WTC11 (cell line): ENCODE measurements at regions not wholly inside any gene's neighbourhood (a gene's known extent, or its start where the extent isn't known, plus 50 kb on each side); places are given as distances from the start of the nearest gene placed in this dataset.

ENCODE experiments used
- ATAC-seq: fragments of 200-7000 bp; cut with Tn5 transposase; 2 replicates; pipeline ENCODE4 v1.10.0; 2021; ENCODE audit warnings: mild to moderate bottlenecking, moderate library complexity
- CTCF ChIA-PET: fragments of 300-600 bp; sonication (Branson Sonifier 250); formaldehyde crosslinking; loops from one replicate; lab custom pipeline; 2021; ENCODE audit warnings: antibody characterized with exemption; lab: Charles Lee
- POLR2A ChIA-PET: fragments of 350-600 bp; sonication (Branson Sonifier 250); formaldehyde crosslinking; loops from one replicate; lab custom pipeline; 2021; ENCODE audit warnings: antibody characterized with exemption; lab: Charles Lee
- DNase-seq: peaks from one replicate; pipeline ENCODE4 v3.0.0; 2021; ENCODE audit warnings: low spot score
- H3K27ac Mint-ChIP-seq: 2 replicates; pipeline ENCODE4 v1.8.0; 2021; ENCODE audit warnings: mixed read lengths
- H3K27me3 Mint-ChIP-seq: 2 replicates; pipeline ENCODE4 v1.8.0; 2021; ENCODE audit warnings: low read depth, mild to moderate bottlenecking, moderate library complexity, mixed read lengths
- H3K36me3 Mint-ChIP-seq: 2 replicates; pipeline ENCODE4 v1.8.0; 2021; ENCODE audit warnings: mixed read lengths
- H3K4me1 Mint-ChIP-seq: 2 replicates; pipeline ENCODE4 v1.8.0; 2022; ENCODE audit warnings: mixed read lengths
- H3K4me3 Mint-ChIP-seq: 2 replicates; pipeline ENCODE4 v1.8.0; 2021; ENCODE audit warnings: mild to moderate bottlenecking, moderate library complexity, mixed read lengths
- H3K9me3 Mint-ChIP-seq: 2 replicates; pipeline ENCODE4 v1.8.0; 2021; ENCODE audit warnings: mixed read lengths
- AR ChIP-seq: fragments of 250-450 bp; sonication (Bioruptor Pico); IDR thresholded peaks from 2 replicates; pipeline ENCODE4 v1.9.0; 2021; ENCODE audit warnings: mild to moderate bottlenecking
- ATF1 ChIP-seq: sonication (generic); formaldehyde crosslinking; IDR thresholded peaks from 2 replicates; pipeline ENCODE4 v1.8.1; 2023; ENCODE audit warnings: mild to moderate bottlenecking, moderate library complexity, missing genetic modification reagents
- ERG ChIP-seq: fragments of 250-450 bp; sonication (Bioruptor Pico); IDR thresholded peaks from 2 replicates; pipeline ENCODE4 v1.8.0; 2021; ENCODE audit warnings: mild to moderate bottlenecking
- HMGA2 ChIP-seq: fragments of 250-450 bp; sonication (Bioruptor Pico); IDR thresholded peaks from 2 replicates; pipeline ENCODE4 v1.4.0; 2021; ENCODE audit warnings: mild to moderate bottlenecking, moderate library complexity
- PRDM15 ChIP-seq: sonication (generic); formaldehyde crosslinking; IDR thresholded peaks from 2 replicates; pipeline ENCODE4 v1.8.0; 2022; ENCODE audit warnings: missing genetic modification reagents
- PREB ChIP-seq: sonication (generic); formaldehyde crosslinking; IDR thresholded peaks from 2 replicates; pipeline ENCODE4 v1.8.1; 2022; ENCODE audit warnings: mild to moderate bottlenecking, missing genetic modification reagents, moderate library complexity, borderline replicate concordance
- RELA ChIP-seq: sonication (generic); formaldehyde crosslinking; IDR thresholded peaks from 2 replicates; pipeline ENCODE4 v1.8.1; 2022; ENCODE audit warnings: missing genetic modification reagents, mild to moderate bottlenecking, borderline replicate concordance
- SMAD4 ChIP-seq: sonication (generic); formaldehyde crosslinking; IDR thresholded peaks from 2 replicates; pipeline ENCODE4 v1.8.0; 2022; ENCODE audit warnings: mild to moderate bottlenecking, missing genetic modification reagents
- USF2 ChIP-seq: sonication (generic); formaldehyde crosslinking; IDR thresholded peaks from 2 replicates; pipeline ENCODE4 v1.8.1; 2023; ENCODE audit warnings: mild to moderate bottlenecking, missing genetic modification reagents, moderate library complexity
- ZBTB43 ChIP-seq: sonication (generic); formaldehyde crosslinking; IDR thresholded peaks from 2 replicates; pipeline ENCODE4 v1.8.1; 2023; ENCODE audit warnings: mild to moderate bottlenecking, missing genetic modification reagents

- CTCF ChIA-PET, result no interaction called here
- peaks cover 20% of the 10 kb centered on the region for H3K9me3 Mint-ChIP-seq
- no peak for ATAC-seq
Observed at GRCh38 chr19:31991984-31992655, 353.3 kb upstream of the ZNF507 start.

GRCh38 chr19:31992750-31993149, 352.7 kb upstream of the ZNF507 start:
- no peak for TF ChIP-seq ATF1
- TF ChIP-seq SMAD4 (CRISPR knock-in tag), result no peak
- TF ChIP-seq AR (CRISPR knock-in tag), result no peak
- TF ChIP-seq USF2 (CRISPR knock-in tag), result no peak
- TF ChIP-seq HMGA2, result no peak
- no peak for TF ChIP-seq PREB (CRISPR knock-in tag)
- TF ChIP-seq PRDM15 (CRISPR knock-in tag), result no peak
- TF ChIP-seq RELA, result no peak
- Mint-ChIP-seq H3K4me1 (peaks cover 7% of the 10 kb centered on the region), H3K27ac (no peak overlapping the region), H3K4me3 (no peak overlapping the region), H3K27me3 (peaks cover 4% of the 10 kb centered on the region; the same call in 1 of the 2 replicates), H3K36me3 (no peaks in the 10 kb centered on the region), H3K9me3 (peaks cover 19% of the 10 kb centered on the region)
- CTCF ChIA-PET, result no interaction called here
- ATAC-seq (no peak), DNase-seq (no peak)
- POLR2A ChIA-PET, result no interaction called here

More at GRCh38 chr19:31991984-31992655, 353.3 kb upstream of the ZNF507 start:
- POLR2A ChIA-PET, result no interaction called here
- H3K27ac Mint-ChIP-seq, result no peak overlapping the region
- peaks cover 7% of the 10 kb centered on the region for H3K4me1 Mint-ChIP-seq
- TF ChIP-seq ERG (CRISPR knock-in tag) (no peak), ZBTB43 (CRISPR knock-in tag) (no peak)
- H3K36me3 Mint-ChIP-seq, result no peaks in the 10 kb centered on the region
- no peak overlapping the region for H3K4me3 Mint-ChIP-seq
- peaks cover 4% of the 10 kb centered on the region; the same call in 1 of the 2 replicates for H3K27me3 Mint-ChIP-seq
- no peak for DNase-seq
